AG09309 (cell line): ENCODE measurements at regions not wholly inside any gene's neighbourhood (a gene's known extent, or its start where the extent isn't known, plus 50 kb on each side); places are given as distances from the start of the nearest gene placed in this dataset.

ENCODE experiments used
- DNase-seq: peaks from one replicate; pipeline ENCODE4 v3.0.0-alpha.2; 2010; ENCODE audit warnings: low read depth
- H3K4me3 ChIP-seq: 2 replicates; pipeline ENCODE4 v1.5.1; 2011; ENCODE audit warnings: mild to moderate bottlenecking, low read depth, low read length, moderate library complexity; ENCODE audit not compliant: control insufficient read depth
- CTCF ChIP-seq: IDR thresholded peaks from 2 replicates; pipeline ENCODE4 v1.5.1; 2011; ENCODE audit warnings: mild to moderate bottlenecking, low read depth, low read length, inconsistent platforms; ENCODE audit not compliant: insufficient read depth, control insufficient read depth; ENCODE audit errors: missing control alignments

DNA sequence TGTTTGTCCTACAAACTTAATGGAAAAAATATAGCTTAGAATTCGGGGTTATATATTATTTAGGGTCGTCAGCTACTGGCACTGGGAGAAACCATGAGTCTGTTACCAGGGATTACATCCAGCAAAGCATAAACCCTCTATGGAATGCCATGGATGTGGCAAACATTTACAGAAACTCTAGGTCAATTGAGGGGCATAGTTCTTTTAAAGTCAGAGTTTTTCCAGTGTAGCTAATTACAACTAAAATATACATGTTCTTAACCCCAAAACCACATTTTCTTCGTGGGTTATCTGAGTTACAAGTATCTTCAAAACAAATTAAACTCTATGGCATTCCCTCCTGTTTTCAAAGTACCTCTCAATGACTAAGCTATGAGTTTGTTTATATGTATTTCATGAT is 99.3 kb upstream of the THSD7A start:
- no peak for DNase-seq

GRCh38 chr7:11934796-11935195 is 102.8 kb upstream of the THSD7A start:
- TF ChIP-seq CTCF: no peak
- DNase-seq: no peak
- no peak overlapping the region for H3K4me3 ChIP-seq

More for the DNA sequence above, 99.3 kb upstream of the THSD7A start:
- TF ChIP-seq CTCF: no peak
- no peak overlapping the region for H3K4me3 ChIP-seq

DNA sequence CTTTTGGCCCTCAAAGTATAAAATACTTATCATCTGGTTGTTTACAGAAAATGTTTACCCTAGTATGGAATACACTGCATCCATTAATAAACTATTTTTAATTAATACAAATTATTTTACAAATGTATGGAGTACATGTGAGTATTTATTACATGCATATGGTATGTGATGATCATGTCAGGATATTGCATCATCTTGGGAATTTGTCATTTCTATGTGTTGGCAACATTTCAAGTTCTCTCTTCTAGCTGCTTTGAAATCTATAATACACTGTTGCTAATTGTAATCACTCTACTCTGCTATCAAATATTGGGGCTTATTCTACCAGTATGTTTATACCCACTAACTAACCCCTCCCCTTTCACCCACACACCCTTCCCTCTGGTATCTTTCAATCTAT is 103.9 kb upstream of the THSD7A start:
- no peak for TF ChIP-seq CTCF
- DNase-seq: no peak
- no peak overlapping the region for H3K4me3 ChIP-seq

DNA sequence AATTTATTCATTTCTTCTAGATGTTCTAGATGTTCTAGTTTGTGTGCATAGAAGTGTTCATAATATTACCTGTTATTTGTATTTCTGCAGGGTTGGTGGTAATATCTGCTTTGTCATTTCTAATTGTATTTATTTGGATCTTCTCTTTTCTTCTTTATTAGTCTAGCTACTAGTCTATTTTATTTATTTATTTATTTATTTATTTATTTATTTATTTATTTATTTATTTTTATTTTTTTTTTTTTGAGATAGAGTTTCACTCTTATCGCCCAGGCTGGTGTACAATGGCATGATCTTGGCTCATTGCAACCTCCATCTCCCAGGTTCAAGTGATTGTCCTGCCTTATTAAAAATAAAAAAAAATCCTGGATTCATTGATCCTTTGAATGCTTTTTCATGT is 114.8 kb upstream of the THSD7A start:
- TF ChIP-seq CTCF: no peak
- no peak for DNase-seq
- H3K4me3 ChIP-seq: no peak overlapping the region

- TF ChIP-seq CTCF: no peak
- no peak overlapping the region for H3K4me3 ChIP-seq
- no peak for DNase-seq
These were observed 118.3 kb upstream of the THSD7A start for GRCh38 chr7:11950281-11950680.

GRCh38 chr7:11950942-11951341 is 118.9 kb upstream of the THSD7A start:
- no peak for DNase-seq
- no peak overlapping the region for H3K4me3 ChIP-seq
- no peak for TF ChIP-seq CTCF

DNA sequence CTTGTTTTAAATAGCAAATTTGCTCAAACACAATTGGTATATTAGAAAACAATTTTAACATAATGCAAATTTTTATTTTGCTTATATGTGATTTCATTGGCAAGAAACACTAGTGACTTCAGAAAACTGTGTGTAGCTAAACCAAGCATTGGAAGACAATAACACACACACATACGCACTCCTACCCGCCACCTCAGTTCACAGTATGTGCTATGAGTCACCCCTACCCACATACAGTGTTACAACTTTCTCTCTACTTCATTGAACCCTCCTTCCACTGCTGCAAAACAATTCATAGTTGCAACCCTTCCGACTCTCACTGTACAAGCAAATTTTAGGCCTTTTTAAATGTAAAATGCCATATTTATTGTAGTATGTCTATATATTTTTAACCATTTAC is 119.9 kb upstream of the THSD7A start:
- H3K4me3 ChIP-seq: no peak overlapping the region
- TF ChIP-seq CTCF: no peak
- no peak for DNase-seq
